ENCODE measurements at regions not wholly inside any gene's neighbourhood (a gene's known extent, or its start where the extent isn't known, plus 50 kb on each side); places are given as distances from the start of the nearest gene placed in this dataset.

GRCh38 chr18:68607852-68608251, 107.1 kb downstream of the TMX3 start:
- no peak overlapping the region for H3K4me3 ChIP-seq
- H3K27me3 Mint-ChIP-seq (ENCODE audit: insufficient read depth, low read depth) = peaks cover 3% of the 10 kb centered on the region
- peaks cover 4% of the 10 kb centered on the region for H3K9me3 Mint-ChIP-seq
- no peaks in the 10 kb centered on the region for H3K9me3 ChIP-seq (ENCODE audit: low read depth)
- no peaks in the 10 kb centered on the region for H4K20me1 ChIP-seq (ENCODE audit: low read depth)
- H3K36me3 Mint-ChIP-seq = no peaks in the 10 kb centered on the region
- H3K36me3 ChIP-seq = no peaks in the 10 kb centered on the region
- no peak overlapping the region for H3K4me2 ChIP-seq
- no peak overlapping the region for H3K9ac ChIP-seq
- H3K4me1 Mint-ChIP-seq = no peaks in the 10 kb centered on the region
- H3K27me3 ChIP-seq = no peaks in the 10 kb centered on the region
- H3F3A ChIP-seq (ENCODE audit: low read depth) = no peaks in the 10 kb centered on the region
- H3K4me1 ChIP-seq = no peaks in the 10 kb centered on the region
- TF ChIP-seq EZH2phosphoT487 (IDR thresholded peaks at IDR 0.05) (no peak), CTCF (IDR thresholded peaks at IDR 0.05) (no peak), EZH2 (IDR thresholded peaks at IDR 0.05) (no peak)
- H3K4me3 Mint-ChIP-seq = no peak overlapping the region
- H3K27ac Mint-ChIP-seq = no peak overlapping the region
- H2AFZ ChIP-seq (replicated peaks) = no peak overlapping the region
- no peak for DNase-seq (ENCODE audit: low spot score)
- H3K27ac ChIP-seq = no peak overlapping the region
- H3K79me2 ChIP-seq (ENCODE audit: low read depth) = no peaks in the 10 kb centered on the region

- H3K36me3 Mint-ChIP-seq = no peaks in the 10 kb centered on the region
- Histone ChIP-seq H3K4me1 (no peaks in the 10 kb centered on the region), H3K79me2 (ENCODE audit: low read depth) (no peaks in the 10 kb centered on the region), H3K36me3 (no peaks in the 10 kb centered on the region), H3F3A (ENCODE audit: low read depth) (no peaks in the 10 kb centered on the region), H3K27me3 (no peaks in the 10 kb centered on the region), H3K9me3 (ENCODE audit: low read depth) (no peaks in the 10 kb centered on the region), H3K9ac (no peak overlapping the region), H3K4me2 (no peak overlapping the region), H3K27ac (no peak overlapping the region), H2AFZ (replicated peaks) (no peak overlapping the region), H3K4me3 (no peak overlapping the region), H4K20me1 (ENCODE audit: low read depth) (no peaks in the 10 kb centered on the region)
- TF ChIP-seq EZH2 (IDR thresholded peaks at IDR 0.05) (no peak), EZH2phosphoT487 (IDR thresholded peaks at IDR 0.05) (no peak), CTCF (IDR thresholded peaks at IDR 0.05) (no peak)
- no peak for DNase-seq (ENCODE audit: low spot score)
- H3K4me3 Mint-ChIP-seq = no peak overlapping the region
- H3K27me3 Mint-ChIP-seq (ENCODE audit: insufficient read depth, low read depth) = peaks cover 2% of the 10 kb centered on the region
- H3K4me1 Mint-ChIP-seq = no peaks in the 10 kb centered on the region
- peaks cover 4% of the 10 kb centered on the region for H3K9me3 Mint-ChIP-seq
- H3K27ac Mint-ChIP-seq = no peak overlapping the region
Measured at GRCh38 chr18:68604256-68604655, 110.7 kb downstream of the TMX3 start.

GRCh38 chr18:68596016-68596415, 118.9 kb downstream of the TMX3 start:
- Histone ChIP-seq H4K20me1 (ENCODE audit: low read depth) (no peaks in the 10 kb centered on the region), H3K27ac (no peak overlapping the region), H3K4me1 (peaks cover 26% of the 10 kb centered on the region), H3K9ac (no peak overlapping the region), H3K9me3 (ENCODE audit: low read depth) (no peaks in the 10 kb centered on the region), H3K27me3 (no peaks in the 10 kb centered on the region), H3K4me3 (no peak overlapping the region), H3K4me2 (peak overlapping the region; percentile 62), H3K79me2 (ENCODE audit: low read depth) (no peaks in the 10 kb centered on the region), H2AFZ (replicated peaks) (no peak overlapping the region), H3K36me3 (no peaks in the 10 kb centered on the region), H3F3A (ENCODE audit: low read depth) (no peaks in the 10 kb centered on the region)
- Mint-ChIP-seq H3K4me1 (peaks cover 35% of the 10 kb centered on the region), H3K9me3 (no peaks in the 10 kb centered on the region), H3K36me3 (no peaks in the 10 kb centered on the region), H3K27ac (no peak overlapping the region), H3K4me3 (no peak overlapping the region), H3K27me3 (ENCODE audit: insufficient read depth, low read depth) (peaks cover 5% of the 10 kb centered on the region)
- DNase-seq (ENCODE audit: low spot score) = peak; percentile 50
- TF ChIP-seq EZH2phosphoT487 (IDR thresholded peaks at IDR 0.05) (no peak), CTCF (IDR thresholded peaks at IDR 0.05) (no peak), EZH2 (IDR thresholded peaks at IDR 0.05) (no peak)
